Neural cell (in vitro differentiated cells): ENCODE measurements at regions not wholly inside any gene's neighbourhood (a gene's known extent, or its start where the extent isn't known, plus 50 kb on each side); places are given as distances from the start of the nearest gene placed in this dataset.

Source experiments
- CTCF ChIP-seq: fragments of 450-650 bp; IDR thresholded peaks from 2 replicates; pipeline ENCODE4 v1.5.1; 2014; ENCODE audit warnings: antibody characterized with exemption, mild to moderate bottlenecking, moderate library complexity; ENCODE audit not compliant: poor library complexity, severe bottlenecking
- EP300 ChIP-seq: fragments of 450-650 bp; conservative IDR thresholded peaks from 2 replicates; pipeline ENCODE4 v1.6.1; 2014; ENCODE audit warnings: antibody characterized with exemption, mild to moderate bottlenecking, moderate library complexity; ENCODE audit not compliant: poor library complexity, severe bottlenecking
- EZH2 ChIP-seq: fragments of 200-600, 300-800 bp; shearing (Covaris generic), sonication (generic); IDR thresholded peaks from 2 replicates; pipeline ENCODE4 v1.6.1; 2014; ENCODE audit warnings: antibody characterized with exemption, low read length, borderline replicate concordance, mild to moderate bottlenecking; ENCODE audit not compliant: insufficient read depth, poor library complexity, severe bottlenecking
- MXI1 ChIP-seq: fragments of 450-650 bp; conservative IDR thresholded peaks from 2 replicates; pipeline ENCODE4 v1.6.1; 2014; ENCODE audit warnings: antibody characterized with exemption, mild to moderate bottlenecking; ENCODE audit not compliant: poor library complexity, severe bottlenecking
- POLR2AphosphoS5 ChIP-seq: IDR thresholded peaks from 2 replicates; pipeline ENCODE4 v1.6.1; 2012
- RAD21 ChIP-seq: fragments of 450-650 bp; conservative IDR thresholded peaks from 2 replicates; pipeline ENCODE4 v1.6.1; 2014; ENCODE audit warnings: antibody characterized with exemption, mild to moderate bottlenecking, moderate library complexity
- SMC3 ChIP-seq: fragments of 450-650 bp; conservative IDR thresholded peaks from 2 replicates; pipeline ENCODE4 v1.6.1; 2014; ENCODE audit warnings: antibody characterized with exemption, mild to moderate bottlenecking, moderate library complexity; ENCODE audit not compliant: poor library complexity

- no peak for TF ChIP-seq CTCF
- TF ChIP-seq EZH2: no peak
- TF ChIP-seq RAD21: no peak
- TF ChIP-seq POLR2AphosphoS5: no peak
- TF ChIP-seq EP300: no peak
- no peak for TF ChIP-seq SMC3
- TF ChIP-seq MXI1: no peak
Measured at GRCh38 chr11:25515576-25515975, 816.4 kb upstream of the ANO3 start.
